GM12892 (cell line): ENCODE measurements at regions not wholly inside any gene's neighbourhood (a gene's known extent, or its start where the extent isn't known, plus 50 kb on each side); places are given as distances from the start of the nearest gene placed in this dataset.

Source experiments
- POLR2A ChIP-seq: IDR thresholded peaks from 2 replicates; pipeline ENCODE4 v1.6.1; 2011; ENCODE audit warnings: low read depth, low read length, control low read depth
- TAF1 ChIP-seq: IDR thresholded peaks from 2 replicates; pipeline ENCODE4 v1.6.1; 2011; ENCODE audit warnings: low read depth, mild to moderate bottlenecking, control low read depth, low read length, borderline replicate concordance

DNA sequence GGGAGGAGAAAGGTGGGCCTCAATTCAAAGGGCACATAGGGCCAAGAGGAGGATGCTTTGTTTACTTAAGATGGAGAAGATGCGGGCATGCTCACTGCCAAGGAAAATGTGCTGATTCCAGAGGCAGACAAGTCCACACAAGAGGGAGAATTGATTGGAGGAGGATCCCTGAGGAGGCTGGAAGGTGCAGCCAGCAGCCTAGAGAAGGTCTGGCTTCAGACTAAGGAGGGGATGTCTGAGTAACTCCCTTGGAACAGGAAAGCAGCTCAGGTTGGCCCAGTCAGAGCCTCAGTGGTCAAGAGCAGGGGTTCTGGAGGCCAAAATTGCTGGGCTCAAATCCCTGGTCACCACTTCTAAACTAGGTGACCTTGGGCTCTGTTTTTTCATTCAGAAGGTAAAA, 265.5 kb upstream of the NCKAP5 start:
- TF ChIP-seq POLR2A (no peak), TAF1 (no peak)
